Ecto neural progenitor cell (in vitro differentiated cells): ENCODE measurements at regions not wholly inside any gene's neighbourhood (a gene's known extent, or its start where the extent isn't known, plus 50 kb on each side); places are given as distances from the start of the nearest gene placed in this dataset.
A peak's percentile ranks its signal among the peaks of the same experiment; 100 is the strongest.

Source experiments
- DNase-seq: peaks from one replicate; pipeline ENCODE4 v3.0.0-alpha.2; 2018; ENCODE audit warnings: low spot score

DNA sequence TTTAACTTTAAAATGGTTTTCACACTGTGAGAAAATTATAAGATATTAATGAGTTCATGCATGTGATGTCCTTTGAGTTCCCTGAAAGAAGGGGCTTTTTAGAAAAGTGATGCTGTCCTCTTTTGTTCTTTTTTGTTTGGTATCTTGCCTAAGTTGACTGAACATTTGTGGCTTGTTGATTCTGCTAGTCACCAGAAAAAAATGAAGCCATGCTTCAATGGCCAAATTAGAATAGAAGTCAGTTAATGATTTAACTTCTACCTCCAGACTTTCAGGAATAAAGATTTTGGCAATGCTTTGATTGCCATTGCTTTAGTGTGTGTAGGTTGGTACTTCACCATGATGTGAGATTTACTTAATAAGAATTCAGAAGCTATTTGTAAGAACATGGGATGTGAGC lies 260.6 kb upstream of the NECTIN3 start:
- DNase-seq: no peak

DNA sequence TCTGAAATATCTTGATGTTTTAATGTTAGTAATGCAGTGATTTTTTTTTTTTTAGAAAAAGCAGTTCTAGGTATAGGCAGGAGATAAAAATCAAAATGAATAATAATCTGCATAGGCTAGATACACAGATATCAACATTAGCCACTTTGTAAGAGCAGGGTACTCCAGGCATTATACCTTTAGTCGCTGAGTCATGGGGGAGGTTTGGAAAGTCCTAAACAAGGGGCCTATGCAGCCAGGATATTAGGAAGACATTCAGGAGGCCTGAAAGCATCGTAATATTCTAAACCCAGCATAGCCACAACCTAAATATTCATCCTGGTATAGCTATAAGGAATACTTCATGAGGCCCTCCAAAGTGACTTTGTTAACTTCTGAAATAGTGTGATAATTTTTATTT lies 258.1 kb upstream of the NECTIN3 start:
- no peak for DNase-seq

DNA sequence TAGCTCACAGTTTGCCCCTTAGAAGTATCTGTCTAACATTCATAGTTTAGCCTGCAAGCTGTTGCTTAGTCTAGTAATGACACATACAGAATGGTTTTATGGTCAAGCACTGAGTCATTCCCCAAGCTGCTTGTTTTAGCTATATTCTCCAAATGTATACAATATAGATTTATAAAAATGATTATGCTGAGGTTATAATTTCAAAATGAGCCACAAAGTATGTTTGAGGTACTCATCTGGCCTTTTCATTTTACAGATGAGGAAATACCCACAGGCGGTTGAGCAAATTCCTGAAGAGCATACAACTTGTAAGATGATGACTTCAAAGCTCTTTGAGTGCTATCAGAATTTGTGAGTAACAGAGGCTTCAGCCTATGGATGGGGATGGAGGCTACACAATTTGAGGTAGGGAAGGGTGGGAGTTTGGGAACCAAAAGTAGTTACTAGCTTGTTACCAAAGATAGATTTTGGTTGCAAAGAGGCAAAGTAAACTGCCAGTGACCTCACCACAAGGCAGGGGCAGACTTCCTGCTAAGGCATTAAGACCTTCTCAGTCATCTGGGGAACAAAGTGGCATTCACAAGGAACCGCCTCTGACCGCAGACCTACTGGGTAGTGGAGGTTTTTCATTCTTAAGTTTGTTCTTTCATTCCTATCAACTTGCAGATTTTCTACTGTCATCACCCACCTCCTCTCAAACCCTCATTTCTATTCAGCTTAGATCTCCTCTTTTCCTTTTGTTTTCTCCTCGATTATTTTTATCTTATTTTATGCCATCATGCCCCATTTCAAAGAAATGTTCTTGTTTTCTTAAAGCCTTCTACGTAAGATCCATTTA lies 257.2 kb upstream of the NECTIN3 start:
- DNase-seq: no peak

DNA sequence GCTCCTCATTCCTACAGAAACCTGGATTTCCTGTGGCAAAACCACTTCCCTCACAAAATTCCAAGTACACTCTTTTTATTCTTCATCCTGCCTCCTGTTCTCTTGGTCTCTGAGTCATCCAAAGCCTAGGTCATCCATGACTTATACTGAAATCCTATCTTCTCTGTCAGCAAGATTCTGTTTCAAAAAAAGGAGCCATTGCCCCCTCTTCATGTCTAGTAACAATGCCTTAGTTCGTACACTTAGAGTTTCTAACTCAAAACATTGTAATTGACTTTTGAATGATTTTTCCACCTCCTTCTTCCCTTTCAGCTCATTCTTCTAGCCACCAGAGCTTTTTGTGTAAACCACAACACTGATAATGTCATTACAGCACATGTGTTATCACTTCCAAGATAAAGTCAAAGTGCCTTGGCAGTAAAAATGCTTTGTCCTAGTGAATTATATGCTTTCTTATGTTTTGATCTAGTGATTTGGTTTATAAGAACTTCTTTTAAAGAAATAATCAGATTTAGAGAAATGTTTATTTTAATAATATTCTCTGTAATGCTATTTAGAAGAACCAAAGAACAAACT lies 256.5 kb upstream of the NECTIN3 start:
- DNase-seq: no peak

DNA sequence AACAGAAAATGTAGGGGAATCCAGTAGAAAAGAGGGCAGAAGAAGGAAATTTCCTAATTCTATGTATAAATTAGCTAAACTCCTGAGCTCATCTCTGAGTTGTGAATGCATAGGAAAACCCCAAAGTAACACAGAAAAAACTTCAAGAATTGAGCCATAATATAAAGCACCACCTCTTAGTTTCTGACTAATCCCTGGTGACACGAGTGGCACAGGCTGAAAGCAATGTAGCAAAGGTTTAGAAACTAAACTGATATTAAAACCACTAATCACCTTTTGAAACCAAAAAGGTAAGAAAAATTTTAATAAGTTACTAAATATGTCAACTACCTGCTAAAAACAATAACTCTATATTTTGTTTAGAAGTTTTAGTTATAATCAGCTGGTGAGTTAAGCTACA lies 255.6 kb upstream of the NECTIN3 start:
- DNase-seq: no peak

DNA sequence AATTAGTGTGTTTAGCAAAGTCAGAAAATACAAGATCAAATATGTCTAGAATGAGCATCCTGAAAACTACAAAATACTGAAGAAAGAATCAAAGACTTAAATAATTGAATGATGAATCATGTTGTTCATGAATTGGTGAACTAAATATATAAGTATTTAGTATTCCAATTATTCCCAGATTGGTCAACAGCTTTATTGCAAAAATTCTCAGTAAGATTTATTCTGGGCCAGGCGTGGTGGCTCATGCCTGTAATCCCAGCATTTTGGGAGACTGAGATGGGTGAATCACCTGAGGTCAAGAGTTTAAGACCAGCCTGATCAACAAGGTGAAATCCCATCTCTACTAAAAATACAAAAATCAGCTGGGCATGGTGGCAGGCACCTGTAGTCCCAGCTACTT lies 250.0 kb upstream of the NECTIN3 start:
- no peak for DNase-seq

DNA sequence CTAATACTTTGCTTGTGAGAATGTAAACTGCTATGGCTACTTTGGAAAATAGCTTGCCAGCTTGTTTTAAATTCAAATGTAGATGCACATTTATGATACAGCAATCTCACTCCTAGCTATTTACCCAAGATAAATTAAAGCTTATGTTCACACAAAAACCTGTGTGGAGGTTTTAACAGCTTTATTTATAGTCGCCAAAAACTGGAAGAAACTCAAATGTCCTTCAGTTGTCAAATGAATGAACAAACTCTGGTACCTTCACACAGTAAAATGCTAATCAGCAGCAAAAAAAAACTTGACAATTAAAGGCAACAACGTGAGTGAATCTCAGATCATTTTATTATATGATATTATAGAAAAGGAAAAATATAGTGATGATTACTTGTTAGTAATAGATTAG lies 248.6 kb upstream of the NECTIN3 start:
- DNase-seq: no peak

DNA sequence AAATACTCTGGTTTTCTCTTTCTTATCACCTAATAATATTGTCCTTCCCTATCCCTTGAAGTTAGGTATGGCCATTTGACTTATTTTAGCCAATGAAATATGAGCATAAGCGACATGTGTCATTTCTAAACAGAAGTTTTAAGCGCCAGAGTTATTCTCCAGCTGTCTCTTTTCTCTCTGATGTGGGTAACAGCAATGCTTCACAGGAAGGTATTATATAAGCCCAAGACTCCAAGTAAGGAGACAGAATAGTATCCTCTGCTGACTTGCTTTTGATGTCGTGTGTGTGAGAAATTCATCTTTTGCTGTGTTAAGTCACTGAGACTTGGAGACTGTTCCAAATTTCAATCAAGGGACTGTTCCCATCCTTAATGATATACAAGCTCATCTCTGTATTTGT lies 224.6 kb upstream of the NECTIN3 start:
- DNase-seq: no peak

DNA sequence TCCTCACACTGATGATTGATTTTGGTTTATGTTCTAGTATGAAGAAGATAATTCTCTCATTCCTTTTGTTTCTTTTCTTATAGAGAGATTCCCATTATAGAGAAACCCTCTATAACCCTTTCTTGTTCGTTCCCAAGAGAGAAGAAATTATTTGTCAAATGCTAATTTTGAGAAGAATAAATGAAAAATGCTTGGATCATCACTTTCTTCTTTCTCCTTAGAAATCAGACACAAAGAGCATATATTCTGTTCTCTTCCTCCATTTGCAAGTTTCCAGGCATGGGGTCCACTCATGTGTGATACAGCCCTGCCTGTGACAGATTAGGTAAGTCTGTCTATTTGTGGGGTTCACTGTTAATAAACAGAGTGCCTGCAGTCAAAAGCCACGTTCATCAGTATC lies 222.6 kb upstream of the NECTIN3 start:
- no peak for DNase-seq

DNA sequence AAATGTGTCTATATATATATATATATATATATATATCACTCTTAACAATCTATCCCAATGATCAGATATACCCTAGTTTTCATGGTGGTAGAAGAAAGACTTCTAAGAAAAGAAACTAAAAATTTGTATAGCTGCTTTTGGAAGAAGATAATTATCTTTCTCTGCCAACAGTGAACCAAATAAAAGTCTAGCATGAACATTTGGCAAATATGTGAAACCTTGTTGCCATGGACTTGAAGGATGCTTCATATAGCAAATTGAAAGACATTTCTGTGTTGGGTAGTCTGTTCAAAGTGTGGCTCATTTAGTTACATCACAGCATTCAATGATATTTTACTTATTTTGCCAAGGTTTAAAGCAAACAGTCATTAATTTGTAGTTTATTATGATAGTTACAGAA lies 219.9 kb upstream of the NECTIN3 start:
- no peak for DNase-seq

DNA sequence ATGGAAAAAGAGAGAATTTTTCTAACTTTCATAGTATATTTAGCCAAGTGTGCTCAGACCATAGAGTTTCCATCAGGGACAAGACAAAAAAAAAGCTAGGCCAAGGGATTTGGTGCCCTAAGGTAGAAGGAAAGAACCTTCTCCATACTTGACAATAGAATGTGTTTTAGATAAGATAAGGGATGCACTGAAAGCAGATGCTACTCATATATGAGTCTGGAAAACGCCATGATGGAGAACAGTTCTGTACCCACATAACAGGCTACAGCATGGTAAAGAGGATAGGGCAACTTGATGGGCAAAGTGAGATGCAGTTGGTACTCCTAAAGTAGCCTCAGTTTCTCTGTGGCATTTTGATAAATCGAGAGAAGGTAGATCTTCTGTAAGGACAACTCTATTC lies 216.4 kb upstream of the NECTIN3 start:
- DNase-seq: no peak

DNA sequence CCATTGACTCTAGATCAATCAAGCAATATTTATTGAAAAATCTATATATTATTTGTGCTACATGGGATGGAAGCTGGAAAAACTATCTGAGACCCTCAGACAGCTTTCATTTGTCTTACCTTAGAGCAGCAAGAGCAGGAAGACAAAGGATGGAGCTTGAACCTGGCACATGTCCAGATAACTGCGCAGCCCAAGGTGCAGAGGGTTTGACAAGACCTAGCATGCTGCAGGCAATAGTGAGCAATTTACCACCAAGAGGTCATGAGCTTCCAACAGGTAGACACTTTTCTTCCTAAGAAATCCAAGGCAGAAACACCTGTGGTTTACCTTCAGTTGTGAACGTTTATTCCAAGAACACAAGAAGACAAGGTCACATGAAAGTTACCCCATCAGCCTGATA lies 214.7 kb upstream of the NECTIN3 start:
- DNase-seq: no peak

DNA sequence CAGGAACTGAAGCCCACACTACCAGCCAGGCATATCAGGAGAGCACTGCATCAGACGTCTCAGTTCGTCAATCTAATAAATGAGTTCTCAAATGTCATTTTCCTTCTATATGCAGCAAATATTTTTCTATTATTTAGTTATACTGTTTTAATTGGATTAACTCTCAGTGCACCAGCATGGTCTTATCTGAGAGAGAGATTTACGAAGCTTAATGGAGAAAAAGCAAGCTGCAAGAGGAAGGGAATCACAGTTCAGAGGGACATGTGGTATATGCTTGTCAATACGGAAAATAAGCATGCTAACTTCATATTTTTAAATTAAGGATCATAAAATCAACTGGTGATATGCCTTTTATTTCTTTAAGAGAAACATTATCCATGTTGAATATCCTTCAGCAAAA lies 213.1 kb upstream of the NECTIN3 start:
- DNase-seq: no peak

DNA sequence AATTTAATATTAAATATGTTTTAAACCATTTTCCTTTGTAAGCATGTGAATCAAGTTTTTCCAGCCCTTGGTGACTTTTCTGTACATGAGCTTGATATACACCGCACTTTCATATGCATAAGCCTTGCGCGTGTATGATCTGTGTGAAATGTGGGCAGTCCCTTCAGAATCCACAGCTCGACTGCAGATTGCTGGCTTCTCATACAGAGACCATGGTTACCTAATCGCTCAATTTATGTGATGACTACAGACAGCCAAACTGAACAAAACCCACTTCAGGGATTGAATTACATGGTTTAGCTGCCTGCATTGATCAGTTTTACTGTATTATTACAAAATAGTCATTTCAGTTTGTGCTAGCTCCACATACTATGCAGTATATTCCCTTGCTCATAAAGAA lies 212.3 kb upstream of the NECTIN3 start:
- DNase-seq: no peak

DNA sequence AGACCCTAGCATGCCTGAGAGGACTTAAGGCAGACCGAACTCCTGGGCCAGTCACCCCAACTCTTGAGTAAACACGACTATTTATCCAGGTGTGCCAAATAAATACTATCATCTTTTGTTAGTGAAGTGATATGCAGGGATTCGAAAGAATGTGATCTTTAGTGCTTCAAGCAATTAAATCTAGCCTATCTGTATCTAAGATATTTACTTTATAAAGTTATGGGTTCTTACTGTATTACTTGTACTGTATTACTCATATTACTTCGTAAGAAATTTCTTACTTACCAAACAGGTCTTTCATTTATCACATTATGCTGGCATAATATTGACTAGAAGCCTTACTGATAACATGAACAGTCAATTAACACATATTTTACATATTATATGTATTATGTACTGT lies 211.6 kb upstream of the NECTIN3 start:
- no peak for DNase-seq

DNA sequence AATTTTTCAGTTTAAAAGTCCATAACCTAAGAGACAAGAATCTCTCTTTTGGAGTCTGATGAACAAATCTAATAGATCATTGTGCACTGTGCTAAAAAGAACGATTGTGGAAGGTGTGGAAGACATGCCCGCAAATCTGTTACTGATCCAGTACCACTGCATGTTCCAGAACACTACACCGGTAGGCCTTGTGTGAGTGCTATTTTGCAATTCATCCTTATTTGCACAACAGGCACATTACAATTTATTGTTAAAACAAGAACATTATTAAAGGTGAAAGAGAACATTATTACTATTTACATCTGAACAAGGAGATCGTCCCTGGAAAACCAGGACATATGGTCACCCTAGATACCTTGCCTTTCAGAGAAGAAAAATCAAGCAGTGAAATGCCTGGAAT lies 205.7 kb upstream of the NECTIN3 start:
- DNase-seq: no peak

DNA sequence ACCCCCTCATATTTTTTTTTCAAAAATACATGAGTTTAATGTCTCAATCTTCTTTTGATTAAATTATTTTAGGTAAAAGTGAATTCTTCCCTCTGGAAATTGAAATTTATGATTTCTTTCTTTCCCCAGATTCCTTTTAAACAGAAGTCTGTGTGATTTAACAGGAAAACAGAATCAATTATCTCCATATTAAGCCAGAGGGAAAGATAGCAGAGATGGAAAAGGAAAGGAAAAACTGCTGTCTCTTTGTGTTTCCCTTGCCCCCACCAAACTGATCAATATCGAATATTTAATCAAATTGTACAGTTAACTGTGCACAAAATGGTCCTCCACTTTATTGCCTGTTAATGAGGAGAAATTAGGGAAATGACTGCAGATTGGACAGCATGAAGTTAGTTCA lies 203.5 kb upstream of the NECTIN3 start:
- no peak for DNase-seq

DNA sequence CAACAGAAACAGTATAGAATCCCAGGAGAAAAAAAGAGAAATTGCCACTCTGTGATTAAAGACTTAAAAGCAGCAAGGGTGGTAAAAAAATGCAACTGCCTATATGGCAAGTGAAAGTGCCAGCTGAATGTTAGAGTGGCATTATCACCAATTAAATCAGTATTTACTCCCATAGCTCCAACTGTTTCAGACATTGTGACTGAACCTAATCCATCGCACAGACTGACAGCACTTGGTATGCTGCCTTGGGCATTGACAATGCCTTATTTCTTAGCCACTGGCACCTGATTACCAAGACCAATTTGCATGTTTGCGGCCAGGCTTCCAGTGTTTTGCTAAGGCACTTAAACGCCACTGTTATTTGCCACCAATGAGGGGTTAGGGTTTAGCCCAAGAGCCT lies 201.9 kb upstream of the NECTIN3 start:
- no peak for DNase-seq

DNA sequence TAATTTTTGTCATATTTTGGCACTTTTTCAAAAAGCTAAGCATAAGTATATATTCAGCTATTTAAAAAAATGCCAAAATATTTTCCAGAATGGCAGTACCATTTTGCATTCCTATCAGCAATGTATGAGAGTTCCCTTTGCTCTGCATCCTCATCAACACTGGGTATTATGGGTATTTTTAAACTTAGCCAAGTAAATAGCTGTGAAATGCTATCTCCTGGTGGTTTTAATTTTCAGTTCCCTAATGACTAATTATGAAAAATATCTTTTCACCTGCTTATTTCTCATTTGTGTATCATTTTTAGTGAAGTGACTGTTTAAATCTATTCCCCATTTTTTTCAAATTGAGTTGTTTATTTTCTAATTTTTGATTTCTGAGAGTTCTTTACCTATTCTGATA lies 199.7 kb upstream of the NECTIN3 start:
- DNase-seq: no peak

DNA sequence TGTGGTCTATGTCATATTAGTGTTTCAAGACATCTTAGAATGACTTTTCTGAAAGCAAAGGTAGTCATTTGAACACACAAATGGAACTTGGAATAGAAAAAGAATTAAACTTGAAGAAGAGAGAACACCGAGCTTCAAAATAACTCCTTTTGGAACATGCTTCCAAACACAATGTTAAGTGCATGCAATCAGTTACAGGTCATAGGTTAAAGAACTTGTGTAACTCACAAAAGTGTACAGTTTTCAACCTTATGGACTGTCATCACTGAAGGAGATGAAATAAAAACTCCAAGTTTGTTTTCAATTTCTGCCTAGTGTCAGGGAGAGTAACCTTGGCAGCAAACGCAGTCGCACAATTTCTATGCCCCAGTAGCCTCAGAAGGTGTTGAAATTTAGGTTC lies 192.9 kb upstream of the NECTIN3 start:
- no peak for DNase-seq

DNA sequence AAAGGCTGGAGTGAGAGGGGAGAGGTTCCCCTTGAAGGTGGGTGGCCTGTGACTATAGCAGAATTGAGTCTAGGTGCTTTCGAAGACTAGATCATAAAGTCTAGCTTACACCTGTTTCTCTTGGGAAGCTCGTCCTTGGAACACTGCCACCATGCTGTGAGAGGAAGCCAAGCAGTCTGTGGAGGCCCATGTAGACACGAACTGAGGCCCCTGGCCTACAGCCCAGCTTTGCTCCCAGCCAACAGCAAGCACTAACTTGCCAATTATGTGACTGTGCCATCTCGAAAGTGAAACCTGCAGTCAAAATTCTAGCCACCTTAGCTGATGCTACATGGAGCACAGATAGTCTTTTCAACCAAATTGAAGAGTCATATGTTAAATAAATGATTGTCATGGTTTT lies 190.5 kb upstream of the NECTIN3 start:
- no peak for DNase-seq

DNA sequence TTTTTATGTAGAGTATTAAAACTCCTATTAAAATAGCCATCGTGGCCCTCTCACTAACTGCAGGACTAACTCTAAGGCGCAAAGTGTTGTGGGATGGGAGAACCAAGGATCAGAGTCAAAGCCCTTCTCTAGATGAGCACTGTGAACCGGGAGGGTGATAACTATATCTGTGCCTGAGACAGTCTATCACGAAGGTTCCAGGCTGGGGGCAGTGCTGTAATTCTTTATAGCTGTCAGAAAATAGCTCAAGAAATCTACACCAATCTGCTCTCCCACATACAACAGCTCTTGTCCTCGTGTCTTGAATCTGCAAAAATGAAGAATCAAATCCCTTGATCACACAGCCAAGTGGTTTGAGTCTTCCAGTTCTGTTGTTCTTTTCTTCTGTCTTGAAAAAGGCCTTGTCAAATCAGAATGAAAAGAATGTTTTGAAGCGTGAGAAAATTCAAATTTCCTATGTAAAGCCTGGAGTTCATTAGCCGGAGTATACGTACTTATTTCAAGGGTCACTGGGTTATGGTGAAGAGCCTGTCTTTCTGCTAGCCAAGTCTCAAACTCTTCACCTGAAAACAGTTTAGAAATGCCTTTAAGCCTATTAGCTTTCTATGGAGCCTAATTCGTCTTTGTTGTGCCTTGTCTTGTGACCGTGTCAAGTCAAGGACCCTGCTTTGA lies 185.3 kb upstream of the NECTIN3 start:
- DNase-seq: peak; percentile 46

DNA sequence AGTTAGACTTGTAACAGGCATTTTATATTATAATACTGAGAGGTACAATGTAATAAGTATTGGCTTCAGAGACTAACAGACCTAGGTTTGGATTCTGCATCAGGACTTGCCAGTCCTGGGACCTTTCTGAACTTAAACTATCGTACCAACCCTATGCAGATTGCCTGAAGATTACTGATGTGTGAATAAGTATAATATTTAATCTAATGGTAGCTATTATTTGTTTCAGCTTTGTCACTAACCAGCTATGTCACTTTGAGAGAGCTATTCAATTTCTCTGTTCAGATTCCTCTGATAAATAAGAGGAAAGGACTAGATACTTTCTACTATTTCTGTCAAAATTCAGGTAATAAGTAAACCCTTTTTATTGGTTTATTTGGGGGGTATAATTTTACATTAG lies 184.4 kb upstream of the NECTIN3 start:
- DNase-seq: no peak
